Liver (tissue), 8 donors: ENCODE measurements at regions not wholly inside any gene's neighbourhood (a gene's known extent, or its start where the extent isn't known, plus 50 kb on each side); places are given as distances from the start of the nearest gene placed in this dataset.

Experiments
- DNase-seq: peaks from one replicate; pipeline ENCODE4 v3.0.0-alpha.2; 2017; ENCODE audit warnings: low spot score
- H3K27ac ChIP-seq, 2 donors: one replicate each; pipeline ENCODE4 v1.7.0; 2013; ENCODE audit warnings: inconsistent platforms in 2 of 2, low read length in 2 of 2, control low read depth in 1 of 2, low read depth in 1 of 2, mild to moderate bottlenecking in 1 of 2
- H3K27me3 ChIP-seq, 4 donors: one replicate each; pipeline versions ENCODE4 v1.6.1 to v1.7.0; 2013; ENCODE audit warnings: low read length in 3 of 4, inconsistent platforms in 1 of 4, mild to moderate bottlenecking in 1 of 4, moderate library complexity in 1 of 4; ENCODE audit not compliant: control insufficient read depth in 4 of 4, insufficient read depth in 4 of 4
- H3K36me3 ChIP-seq, 4 donors: one replicate each; pipeline versions ENCODE4 v1.6.1 to v1.7.0; 2013; ENCODE audit warnings: low read length in 3 of 4, mild to moderate bottlenecking in 3 of 4, low read depth in 1 of 4, moderate library complexity in 1 of 4; ENCODE audit not compliant: control insufficient read depth in 4 of 4, insufficient read depth in 3 of 4
- H3K4me1 ChIP-seq, 4 donors: one replicate each; pipeline versions ENCODE4 v1.6.1 to v1.7.0; 2013; ENCODE audit warnings: low read length in 3 of 4, mild to moderate bottlenecking in 3 of 4, moderate library complexity in 1 of 4; ENCODE audit not compliant: control insufficient read depth in 4 of 4, insufficient read depth in 4 of 4
- H3K4me3 ChIP-seq, 3 donors: one replicate each; pipeline versions ENCODE4 v1.6.1 to v1.7.0; 2013; ENCODE audit warnings: low read length in 3 of 3, control low read depth in 1 of 3, low read depth in 1 of 3, mild to moderate bottlenecking in 1 of 3
- H3K9ac ChIP-seq, 2 donors: one replicate each; pipeline ENCODE4 v1.7.0; 2013; ENCODE audit warnings: low read length in 2 of 2, mild to moderate bottlenecking in 2 of 2, moderate library complexity in 2 of 2, control low read depth in 1 of 2, low read depth in 1 of 2
- H3K9me3 ChIP-seq, 4 donors: one replicate each; pipeline versions ENCODE4 v1.6.1 to v1.7.0; 2013; ENCODE audit warnings: low read length in 3 of 4; ENCODE audit not compliant: control insufficient read depth in 4 of 4
- ATF3 ChIP-seq: IDR thresholded peaks from 2 replicates; pipeline ENCODE4 v1.6.1; 2016; ENCODE audit warnings: antibody characterized with exemption
- EGR1 ChIP-seq, 2 donors: IDR thresholded peaks; 2 replicates each; pipeline ENCODE4 v1.6.1; 2016 to 2018; ENCODE audit warnings: antibody characterized with exemption in 2 of 2, low read depth in 2 of 2
- FOXA2 ChIP-seq: IDR thresholded peaks from 2 replicates; pipeline ENCODE4 v1.6.1; 2016; ENCODE audit warnings: antibody characterized with exemption
- HNF4A ChIP-seq, 2 donors: conservative IDR thresholded peaks; 2 replicates each; pipeline ENCODE4 v1.6.1; 2016; ENCODE audit warnings: antibody characterized with exemption in 2 of 2, mild to moderate bottlenecking in 2 of 2
- HNF4G ChIP-seq: IDR thresholded peaks from 2 replicates; pipeline ENCODE4 v1.6.1; 2016; ENCODE audit warnings: antibody characterized with exemption
- NR2F2 ChIP-seq: IDR thresholded peaks from 2 replicates; pipeline ENCODE4 v1.6.1; 2016; ENCODE audit warnings: antibody characterized with exemption
- RXRA ChIP-seq, 2 donors: IDR thresholded peaks; 2 replicates each; pipeline ENCODE4 v1.6.1; 2017 to 2018; ENCODE audit warnings: antibody characterized with exemption in 2 of 2, mild to moderate bottlenecking in 1 of 2
- TAF1 ChIP-seq: conservative IDR thresholded peaks from 2 replicates; pipeline ENCODE4 v1.6.1; 2016; ENCODE audit warnings: antibody characterized with exemption, mild to moderate bottlenecking
- YY1 ChIP-seq: IDR thresholded peaks from 2 replicates; pipeline ENCODE4 v1.6.1; 2016; ENCODE audit warnings: antibody characterized with exemption, mild to moderate bottlenecking
- ZBTB33 ChIP-seq: IDR thresholded peaks from 2 replicates; pipeline ENCODE4 v1.6.1; 2016; ENCODE audit warnings: antibody characterized with exemption
- WGBS: extraction: QIAGEN DNeasy Blood & Tissue Kit; methylation state at CpG from one replicate; pipeline ENCODE4 v1.1.7; 2013; 5-methylcytosine and 5-hydroxymethylcytosine counted together
- TF ChIP-seq, protein P1 (sequence below): fragments of 150-350 bp; IDR thresholded peaks from 2 replicates; pipeline ENCODE4 v1.5.1; 2017; ENCODE audit warnings: improper control_type of control experiment, low read depth, low read length; ENCODE audit not compliant: missing input control
- TF ChIP-seq, protein P2 (sequence below): IDR thresholded peaks from 2 replicates; pipeline ENCODE4 v1.6.1; 2016; ENCODE audit warnings: antibody characterized with exemption
- donor health status: healthy.
- donor health status: healthy.
- donor health status: healthy.
- donor health status: healthy.
- donor health status: healthy.

- H3K27me3 ChIP-seq: peaks cover 0 to 3% (median 0%) of the 10 kb centered on the region in 4 donors
- no peaks in the 10 kb centered on the region for H3K36me3 ChIP-seq
- H3K9ac ChIP-seq: no peak overlapping the region
- H3K4me1 ChIP-seq: no peaks in the 10 kb centered on the region
- peaks cover 0 to 2% (median under 1%) of the 10 kb centered on the region in 4 donors for H3K9me3 ChIP-seq
- TF ChIP-seq, protein P1, sequence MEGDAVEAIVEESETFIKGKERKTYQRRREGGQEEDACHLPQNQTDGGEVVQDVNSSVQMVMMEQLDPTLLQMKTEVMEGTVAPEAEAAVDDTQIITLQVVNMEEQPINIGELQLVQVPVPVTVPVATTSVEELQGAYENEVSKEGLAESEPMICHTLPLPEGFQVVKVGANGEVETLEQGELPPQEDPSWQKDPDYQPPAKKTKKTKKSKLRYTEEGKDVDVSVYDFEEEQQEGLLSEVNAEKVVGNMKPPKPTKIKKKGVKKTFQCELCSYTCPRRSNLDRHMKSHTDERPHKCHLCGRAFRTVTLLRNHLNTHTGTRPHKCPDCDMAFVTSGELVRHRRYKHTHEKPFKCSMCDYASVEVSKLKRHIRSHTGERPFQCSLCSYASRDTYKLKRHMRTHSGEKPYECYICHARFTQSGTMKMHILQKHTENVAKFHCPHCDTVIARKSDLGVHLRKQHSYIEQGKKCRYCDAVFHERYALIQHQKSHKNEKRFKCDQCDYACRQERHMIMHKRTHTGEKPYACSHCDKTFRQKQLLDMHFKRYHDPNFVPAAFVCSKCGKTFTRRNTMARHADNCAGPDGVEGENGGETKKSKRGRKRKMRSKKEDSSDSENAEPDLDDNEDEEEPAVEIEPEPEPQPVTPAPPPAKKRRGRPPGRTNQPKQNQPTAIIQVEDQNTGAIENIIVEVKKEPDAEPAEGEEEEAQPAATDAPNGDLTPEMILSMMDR: no peak
- no peak for DNase-seq
- H3K27ac ChIP-seq: no peak overlapping the region
- H3K4me3 ChIP-seq: no peak overlapping the region
- 85% methylated on average over 4 of the region's 4 CpGs for WGBS
Observed at GRCh38 chr20:48433178-48433577, 394.6 kb downstream of the PREX1 start.

GRCh38 chr20:48432494-48432832, 395.3 kb downstream of the PREX1 start:
- 70% methylated on average over 5 of the region's 5 CpGs for WGBS
- Histone ChIP-seq H3K36me3 (no peaks in the 10 kb centered on the region), H3K4me1 (no peaks in the 10 kb centered on the region)

More at GRCh38 chr20:48432494-48432832, 395.3 kb downstream of the PREX1 start:
- no peaks in the 10 kb centered on the region for H3K9me3 ChIP-seq
- DNase-seq: no peak
- peaks cover 0 to 7% (median 0%) of the 10 kb centered on the region in 4 donors for H3K27me3 ChIP-seq
- TF ChIP-seq ATF3 (no peak), FOXA2 (no peak), NR2F2 (no peak), YY1 (no peak), EGR1 (IDR thresholded peaks at IDR 0.05; ENCODE audit: low read depth in 2 of 2) (no peak), TAF1 (no peak), HNF4G (no peak), RXRA (IDR thresholded peaks at IDR 0.05) (no peak), ZBTB33 (no peak), HNF4A (conservative IDR thresholded peaks at IDR 0.05) (no peak)
- TF ChIP-seq, protein P1: no peak
- TF ChIP-seq, protein P2, sequence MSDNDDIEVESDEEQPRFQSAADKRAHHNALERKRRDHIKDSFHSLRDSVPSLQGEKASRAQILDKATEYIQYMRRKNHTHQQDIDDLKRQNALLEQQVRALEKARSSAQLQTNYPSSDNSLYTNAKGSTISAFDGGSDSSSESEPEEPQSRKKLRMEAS: no peak
- no peak overlapping the region for H3K9ac ChIP-seq
- H3K27ac ChIP-seq: no peak overlapping the region
- no peak overlapping the region for H3K4me3 ChIP-seq
